ENCODE measurements at regions not wholly inside any gene's neighbourhood (a gene's known extent, or its start where the extent isn't known, plus 50 kb on each side); places are given as distances from the start of the nearest gene placed in this dataset.
A peak's percentile ranks its signal among the peaks of the same experiment; 100 is the strongest.

DNA sequence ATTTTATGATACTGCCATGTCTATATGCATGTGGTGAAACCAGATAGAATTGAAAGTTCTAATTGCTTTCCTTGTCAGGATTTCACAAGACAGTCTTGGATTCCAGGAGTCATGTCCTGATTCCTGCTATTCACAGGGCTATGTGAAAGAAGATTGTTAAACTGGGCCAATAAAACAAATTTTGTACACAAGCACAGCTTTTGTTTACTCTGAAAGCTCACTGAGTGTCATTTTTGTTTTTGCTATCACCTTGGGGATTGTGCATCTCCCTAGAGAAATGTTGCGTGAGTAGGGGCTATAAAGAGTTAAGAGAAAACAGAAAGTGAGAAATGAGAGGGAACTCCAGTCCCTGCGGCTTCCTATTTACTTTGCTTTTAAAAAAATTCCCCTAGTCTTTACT, 627.5 kb downstream of the PKHD1 start (continued):
- TF ChIP-seq, protein P1, sequence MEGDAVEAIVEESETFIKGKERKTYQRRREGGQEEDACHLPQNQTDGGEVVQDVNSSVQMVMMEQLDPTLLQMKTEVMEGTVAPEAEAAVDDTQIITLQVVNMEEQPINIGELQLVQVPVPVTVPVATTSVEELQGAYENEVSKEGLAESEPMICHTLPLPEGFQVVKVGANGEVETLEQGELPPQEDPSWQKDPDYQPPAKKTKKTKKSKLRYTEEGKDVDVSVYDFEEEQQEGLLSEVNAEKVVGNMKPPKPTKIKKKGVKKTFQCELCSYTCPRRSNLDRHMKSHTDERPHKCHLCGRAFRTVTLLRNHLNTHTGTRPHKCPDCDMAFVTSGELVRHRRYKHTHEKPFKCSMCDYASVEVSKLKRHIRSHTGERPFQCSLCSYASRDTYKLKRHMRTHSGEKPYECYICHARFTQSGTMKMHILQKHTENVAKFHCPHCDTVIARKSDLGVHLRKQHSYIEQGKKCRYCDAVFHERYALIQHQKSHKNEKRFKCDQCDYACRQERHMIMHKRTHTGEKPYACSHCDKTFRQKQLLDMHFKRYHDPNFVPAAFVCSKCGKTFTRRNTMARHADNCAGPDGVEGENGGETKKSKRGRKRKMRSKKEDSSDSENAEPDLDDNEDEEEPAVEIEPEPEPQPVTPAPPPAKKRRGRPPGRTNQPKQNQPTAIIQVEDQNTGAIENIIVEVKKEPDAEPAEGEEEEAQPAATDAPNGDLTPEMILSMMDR (IDR thresholded peaks at IDR 0.05 in 2 of 3, conservative IDR thresholded peaks at IDR 0.05 in 1 of 3; ENCODE audit: control insufficient read depth in 2 of 3, extremely low read depth in 1 of 3, insufficient read depth in 1 of 3, low read depth in 3 of 3, low read length in 3 of 3): no peak
- TF ChIP-seq CHD4 (IDR thresholded peaks at IDR 0.05): no peak
- TF ChIP-seq, protein P2, sequence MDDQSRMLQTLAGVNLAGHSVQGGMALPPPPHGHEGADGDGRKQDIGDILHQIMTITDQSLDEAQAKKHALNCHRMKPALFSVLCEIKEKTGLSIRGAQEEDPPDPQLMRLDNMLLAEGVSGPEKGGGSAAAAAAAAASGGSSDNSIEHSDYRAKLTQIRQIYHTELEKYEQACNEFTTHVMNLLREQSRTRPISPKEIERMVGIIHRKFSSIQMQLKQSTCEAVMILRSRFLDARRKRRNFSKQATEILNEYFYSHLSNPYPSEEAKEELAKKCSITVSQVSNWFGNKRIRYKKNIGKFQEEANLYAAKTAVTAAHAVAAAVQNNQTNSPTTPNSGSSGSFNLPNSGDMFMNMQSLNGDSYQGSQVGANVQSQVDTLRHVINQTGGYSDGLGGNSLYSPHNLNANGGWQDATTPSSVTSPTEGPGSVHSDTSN (IDR thresholded peaks at IDR 0.05; ENCODE audit: insufficient replicate concordance, low read depth, low read length): no peak
- TF ChIP-seq ZNF274 (IDR thresholded peaks at IDR 0.05; ENCODE audit: insufficient read depth, insufficient read length): no peak
- peak; percentile 83 for TF ChIP-seq BMI1 (IDR thresholded peaks at IDR 0.05; ENCODE audit: borderline replicate concordance)
- TF ChIP-seq GABPA (IDR thresholded peaks at IDR 0.05; ENCODE audit: low read depth): 0 out of 2 replicates have a peak, but pooled peaks have one; percentile 17
- no peak for TF ChIP-seq ZNF207 (IDR thresholded peaks at IDR 0.05; ENCODE audit: borderline replicate concordance)
- TF ChIP-seq IKZF2 (IDR thresholded peaks at IDR 0.05): peak; percentile 82 to 88
- TF ChIP-seq MXI1 (IDR thresholded peaks at IDR 0.05; ENCODE audit: low read depth, low read length): 0 out of 2 replicates have a peak, but pooled peaks have one; percentile 26
- TF ChIP-seq FOXM1 (IDR thresholded peaks at IDR 0.05; ENCODE audit: low read depth, low read length): peak; percentile 92
- TF ChIP-seq FOXK2 (IDR thresholded peaks at IDR 0.05): peak; percentile 66; the same call in 1 of the 2 replicates
- TF ChIP-seq, protein P3, sequence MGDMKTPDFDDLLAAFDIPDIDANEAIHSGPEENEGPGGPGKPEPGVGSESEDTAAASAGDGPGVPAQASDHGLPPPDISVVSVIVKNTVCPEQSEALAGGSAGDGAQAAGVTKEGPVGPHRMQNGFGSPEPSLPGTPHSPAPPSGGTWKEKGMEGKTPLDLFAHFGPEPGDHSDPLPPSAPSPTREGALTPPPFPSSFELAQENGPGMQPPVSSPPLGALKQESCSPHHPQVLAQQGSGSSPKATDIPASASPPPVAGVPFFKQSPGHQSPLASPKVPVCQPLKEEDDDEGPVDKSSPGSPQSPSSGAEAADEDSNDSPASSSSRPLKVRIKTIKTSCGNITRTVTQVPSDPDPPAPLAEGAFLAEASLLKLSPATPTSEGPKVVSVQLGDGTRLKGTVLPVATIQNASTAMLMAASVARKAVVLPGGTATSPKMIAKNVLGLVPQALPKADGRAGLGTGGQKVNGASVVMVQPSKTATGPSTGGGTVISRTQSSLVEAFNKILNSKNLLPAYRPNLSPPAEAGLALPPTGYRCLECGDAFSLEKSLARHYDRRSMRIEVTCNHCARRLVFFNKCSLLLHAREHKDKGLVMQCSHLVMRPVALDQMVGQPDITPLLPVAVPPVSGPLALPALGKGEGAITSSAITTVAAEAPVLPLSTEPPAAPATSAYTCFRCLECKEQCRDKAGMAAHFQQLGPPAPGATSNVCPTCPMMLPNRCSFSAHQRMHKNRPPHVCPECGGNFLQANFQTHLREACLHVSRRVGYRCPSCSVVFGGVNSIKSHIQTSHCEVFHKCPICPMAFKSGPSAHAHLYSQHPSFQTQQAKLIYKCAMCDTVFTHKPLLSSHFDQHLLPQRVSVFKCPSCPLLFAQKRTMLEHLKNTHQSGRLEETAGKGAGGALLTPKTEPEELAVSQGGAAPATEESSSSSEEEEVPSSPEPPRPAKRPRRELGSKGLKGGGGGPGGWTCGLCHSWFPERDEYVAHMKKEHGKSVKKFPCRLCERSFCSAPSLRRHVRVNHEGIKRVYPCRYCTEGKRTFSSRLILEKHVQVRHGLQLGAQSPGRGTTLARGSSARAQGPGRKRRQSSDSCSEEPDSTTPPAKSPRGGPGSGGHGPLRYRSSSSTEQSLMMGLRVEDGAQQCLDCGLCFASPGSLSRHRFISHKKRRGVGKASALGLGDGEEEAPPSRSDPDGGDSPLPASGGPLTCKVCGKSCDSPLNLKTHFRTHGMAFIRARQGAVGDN (IDR thresholded peaks at IDR 0.05): 0 out of 2 replicates have a peak, but pooled peaks have one; percentile 21
- peak; percentile 99 for TF ChIP-seq MEF2B (IDR thresholded peaks at IDR 0.05; ENCODE audit: partially characterized antibody, poor library complexity, severe bottlenecking)
- TF ChIP-seq TCF7 (IDR thresholded peaks at IDR 0.05; ENCODE audit: borderline replicate concordance): no peak
- peak; percentile 48; the same call in 1 of the 2 replicates for TF ChIP-seq RB1 (IDR thresholded peaks at IDR 0.05; ENCODE audit: borderline replicate concordance)
- TF ChIP-seq EP300 (IDR thresholded peaks at IDR 0.05; ENCODE audit: borderline replicate concordance in 1 of 2, control insufficient read depth in 1 of 2, low read depth in 2 of 2, low read length in 2 of 2): peak; percentile 85 to 95; a peak in 3 of 4 replicates
- TF ChIP-seq KDM1A (IDR thresholded peaks at IDR 0.05; ENCODE audit: borderline replicate concordance): no peak
- peak; percentile 86 for TF ChIP-seq NFIC (IDR thresholded peaks at IDR 0.05; ENCODE audit: low read depth, low read length)

All from GM12878 (cell line).